OCI-LY7 (cell line): ENCODE measurements at regions not wholly inside any gene's neighbourhood (a gene's known extent, or its start where the extent isn't known, plus 50 kb on each side); places are given as distances from the start of the nearest gene placed in this dataset.

Source experiments
- CTCF ChIP-seq: fragments of 200-600 bp; sonication (generic); conservative IDR thresholded peaks from 2 replicates; pipeline ENCODE4 v1.5.1; 2014; ENCODE audit warnings: mild to moderate bottlenecking, antibody characterized with exemption, low read length, moderate library complexity, mixed read lengths
- EZH2phosphoT487 ChIP-seq: fragments of 200-600 bp; sonication (generic); IDR thresholded peaks from 2 replicates; pipeline ENCODE4 v1.6.1; 2018; ENCODE audit warnings: low read depth, borderline replicate concordance, mild to moderate bottlenecking, mixed run types, antibody characterized with exemption, low read length, moderate library complexity, mixed read lengths

DNA sequence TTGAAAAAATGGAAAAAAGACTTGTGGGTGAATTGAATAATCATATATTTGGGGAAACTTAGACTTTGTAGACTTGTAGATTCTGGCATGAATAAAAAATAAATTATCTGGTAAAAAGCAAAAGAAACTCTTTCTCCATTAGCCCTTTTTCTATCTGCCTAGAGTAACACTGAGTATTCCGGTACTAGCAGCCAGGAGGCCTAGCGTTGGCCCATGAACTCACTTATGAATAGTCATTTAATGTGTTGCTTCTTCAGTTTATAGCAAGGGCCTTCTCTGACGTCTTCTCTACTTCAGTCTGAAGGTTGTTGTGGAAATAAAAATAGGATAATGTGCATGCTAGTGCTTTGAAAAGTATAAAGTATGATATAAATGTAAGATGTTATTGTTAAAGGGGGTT, 851.2 kb upstream of the NR2F2 start:
- TF ChIP-seq CTCF (no peak), EZH2phosphoT487 (no peak)
